Endothelial cell of umbilical vein (primary cell): ENCODE measurements at regions not wholly inside any gene's neighbourhood (a gene's known extent, or its start where the extent isn't known, plus 50 kb on each side); places are given as distances from the start of the nearest gene placed in this dataset.

ENCODE experiments used
- BruUV-seq: library from RNA; stranded (reverse); fragments of 400-500 nt; replicated peaks from 2 replicates; lab custom pipeline; 2021; lab: Mats Ljungman, UMichigan
- CTCF ChIA-PET: fragments of 300-600, 350-600 bp; sonication (Branson Sonifier 250); formaldehyde crosslinking; loops from one replicate; lab custom pipeline; 2021; ENCODE audit warnings: antibody characterized with exemption, inconsistent platforms; lab: Charles Lee
- POLR2A ChIA-PET: fragments of 300-600, 350-600 bp; sonication (Branson Sonifier 250); formaldehyde crosslinking; loops from one replicate; lab custom pipeline; 2021; ENCODE audit warnings: antibody characterized with exemption, inconsistent platforms; lab: Charles Lee
- DNase-seq: peaks from one replicate; pipeline ENCODE4 v3.0.0-alpha.2; 2011; ENCODE audit warnings: low read depth, low spot score
- FAIRE-seq: peaks from 2 replicates; lab custom pipeline; 2011; peaks lifted over from hg19 to GRCh38; lab: Jason Lieb, UNC
- H2AFZ ChIP-seq: 2 replicates; pipeline ENCODE4 v1.6.0; 2012; ENCODE audit warnings: low read depth, low read length, control low read depth, inconsistent platforms
- H3K27ac ChIP-seq: 2 replicates; pipeline ENCODE4 v1.5.1; 2011; ENCODE audit warnings: low read depth, mild to moderate bottlenecking, control low read depth, low read length, moderate library complexity; ENCODE audit not compliant: insufficient read depth
- H3K27me3 ChIP-seq, 2 experiments: 2 replicates each; pipeline versions ENCODE4 v1.6.0 to v1.6.1; 2011; ENCODE audit warnings: low read length in 2 of 2, mixed read lengths in 1 of 2; ENCODE audit not compliant: control insufficient read depth in 2 of 2, insufficient read depth in 2 of 2
- H3K36me3 ChIP-seq, 2 experiments: 2 replicates in 1 of 2; 3 replicates in 1 of 2; pipeline ENCODE4 v1.5.1; 2011; ENCODE audit warnings: low read length in 2 of 2, mild to moderate bottlenecking in 1 of 2, moderate library complexity in 1 of 2; ENCODE audit not compliant: control insufficient read depth in 2 of 2, insufficient read depth in 2 of 2; ENCODE audit errors: extremely low read depth in 1 of 2
- H3K4me1 ChIP-seq: 3 replicates; pipeline ENCODE4 v1.5.1; 2011; ENCODE audit warnings: mild to moderate bottlenecking, low read length; ENCODE audit not compliant: control insufficient read depth, insufficient read depth; ENCODE audit errors: extremely low read depth
- H3K4me2 ChIP-seq: 2 replicates; pipeline ENCODE4 v1.6.1; 2011; ENCODE audit warnings: low read length, control low read depth, mixed read lengths; ENCODE audit not compliant: insufficient read depth
- H3K4me3 ChIP-seq, 3 experiments: fragments of 200-600 bp in 1 of 3; sonication (generic), shearing (Covaris generic) in 1 of 3; replicated peaks in 1 of 3; 2 replicates each; pipeline ENCODE4 v1.5.1; 2011 to 2016; ENCODE audit warnings: control low read depth in 3 of 3, low read length in 3 of 3, mild to moderate bottlenecking in 2 of 3, inconsistent platforms in 1 of 3, low read depth in 1 of 3, moderate library complexity in 1 of 3; ENCODE audit not compliant: insufficient read depth in 1 of 3
- H3K79me2 ChIP-seq: 2 replicates; pipeline ENCODE4 v1.6.0; 2012; ENCODE audit warnings: low read length, inconsistent platforms; ENCODE audit not compliant: control insufficient read depth, insufficient read depth
- H3K9ac ChIP-seq: replicated peaks from 2 replicates; pipeline ENCODE3; 2011; ENCODE audit warnings: low read length, control low read depth; ENCODE audit not compliant: insufficient read depth; ENCODE audit errors: extremely low read depth
- H3K9me1 ChIP-seq: replicated peaks from 3 replicates; pipeline ENCODE4 v1.6.0; 2011; ENCODE audit warnings: mild to moderate bottlenecking, low read length; ENCODE audit not compliant: control insufficient read depth, insufficient read depth; ENCODE audit errors: extremely low read depth
- H3K9me3 ChIP-seq: replicated peaks from 2 replicates; pipeline ENCODE4 v1.5.1; 2012; ENCODE audit warnings: low read length, inconsistent platforms; ENCODE audit not compliant: control insufficient read depth, insufficient read depth
- H4K20me1 ChIP-seq: replicated peaks from 2 replicates; pipeline ENCODE3; 2011; ENCODE audit warnings: mild to moderate bottlenecking, low read length; ENCODE audit not compliant: control insufficient read depth, insufficient read depth; ENCODE audit errors: extremely low read depth
- EZH2 ChIP-seq: IDR thresholded peaks from 2 replicates; pipeline ENCODE4 v1.6.1; 2012; ENCODE audit warnings: borderline replicate concordance, low read depth, mild to moderate bottlenecking, moderate library complexity, low read length, inconsistent platforms; ENCODE audit not compliant: severe bottlenecking
- FOS ChIP-seq: IDR thresholded peaks from 2 replicates; pipeline ENCODE4 v1.6.1; 2011; ENCODE audit warnings: mild to moderate bottlenecking, low read length, moderate library complexity, borderline replicate concordance; ENCODE audit not compliant: insufficient read depth
- GATA2 ChIP-seq: IDR thresholded peaks from 2 replicates; pipeline ENCODE4 v1.7.0; 2011; ENCODE audit warnings: low read depth, mild to moderate bottlenecking, moderate library complexity, mixed read lengths, low read length; ENCODE audit not compliant: insufficient read length, insufficient read depth
- JUN ChIP-seq: IDR thresholded peaks from 2 replicates; pipeline ENCODE4 v1.6.1; 2011; ENCODE audit warnings: borderline replicate concordance, low read depth; ENCODE audit not compliant: insufficient read length, insufficient read depth
- MYC ChIP-seq: IDR thresholded peaks from one replicate; pipeline ENCODE4 v1.6.1; 2011; ENCODE audit warnings: mild to moderate bottlenecking, low read depth, low read length
- POLR2A ChIP-seq: IDR thresholded peaks from 2 replicates; pipeline ENCODE4 v1.6.1; 2012; ENCODE audit warnings: low read depth, mild to moderate bottlenecking, control low read depth, low read length
- POLR2AphosphoS5 ChIP-seq: IDR thresholded peaks from 2 replicates; pipeline ENCODE4 v1.6.1; 2012; ENCODE audit warnings: low read depth, mild to moderate bottlenecking, control low read depth, low read length, moderate library complexity; ENCODE audit not compliant: insufficient read depth
- dilution Hi-C: fragments of 300-500 bp; cut with MboI; formaldehyde crosslinking; loops from one replicate; pipeline ENCODE4 v1.15.0; 2019; ENCODE audit warnings: low sequenced_read_pairs; ENCODE audit not compliant: extremely low pct_ligation_motif_present
- intact Hi-C: fragments of 100-400 bp; cut with micrococcal nuclease; formaldehyde crosslinking; loops from one replicate; pipeline ENCODE4 v1.10.0; 2022
- TF ChIP-seq, protein P1 (sequence below), 2 donors: IDR thresholded peaks; 1 replicate in 1 of 2; 2 replicates in 1 of 2; pipeline ENCODE4 v1.5.1; 2011; ENCODE audit warnings: low read length in 2 of 2, mild to moderate bottlenecking in 2 of 2, moderate library complexity in 2 of 2, control low read depth in 1 of 2, inconsistent platforms in 1 of 2, low read depth in 1 of 2; ENCODE audit not compliant: insufficient read depth in 1 of 2; ENCODE audit errors: extremely low read depth in 1 of 2
- TF ChIP-seq, protein P2 (sequence below): IDR thresholded peaks from 2 replicates; pipeline ENCODE4 v1.6.1; 2011; ENCODE audit not compliant: insufficient read depth, insufficient read length

- H3K4me2 ChIP-seq, result no peak overlapping the region
- FAIRE-seq (no peak), DNase-seq (no peak)
- H2AFZ ChIP-seq, result no peak overlapping the region
- H3K4me1 ChIP-seq, result no peaks in the 10 kb centered on the region
- H4K20me1 ChIP-seq, result no peaks in the 10 kb centered on the region
- TF ChIP-seq, protein P1, sequence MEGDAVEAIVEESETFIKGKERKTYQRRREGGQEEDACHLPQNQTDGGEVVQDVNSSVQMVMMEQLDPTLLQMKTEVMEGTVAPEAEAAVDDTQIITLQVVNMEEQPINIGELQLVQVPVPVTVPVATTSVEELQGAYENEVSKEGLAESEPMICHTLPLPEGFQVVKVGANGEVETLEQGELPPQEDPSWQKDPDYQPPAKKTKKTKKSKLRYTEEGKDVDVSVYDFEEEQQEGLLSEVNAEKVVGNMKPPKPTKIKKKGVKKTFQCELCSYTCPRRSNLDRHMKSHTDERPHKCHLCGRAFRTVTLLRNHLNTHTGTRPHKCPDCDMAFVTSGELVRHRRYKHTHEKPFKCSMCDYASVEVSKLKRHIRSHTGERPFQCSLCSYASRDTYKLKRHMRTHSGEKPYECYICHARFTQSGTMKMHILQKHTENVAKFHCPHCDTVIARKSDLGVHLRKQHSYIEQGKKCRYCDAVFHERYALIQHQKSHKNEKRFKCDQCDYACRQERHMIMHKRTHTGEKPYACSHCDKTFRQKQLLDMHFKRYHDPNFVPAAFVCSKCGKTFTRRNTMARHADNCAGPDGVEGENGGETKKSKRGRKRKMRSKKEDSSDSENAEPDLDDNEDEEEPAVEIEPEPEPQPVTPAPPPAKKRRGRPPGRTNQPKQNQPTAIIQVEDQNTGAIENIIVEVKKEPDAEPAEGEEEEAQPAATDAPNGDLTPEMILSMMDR (IDR thresholded peaks at IDR 0.05; ENCODE audit: extremely low read depth in 1 of 2, insufficient read depth in 1 of 2, low read depth in 1 of 2, low read length in 2 of 2), result no peak
- no peak for TF ChIP-seq GATA2
- TF ChIP-seq MYC, result no peak
- no peak for TF ChIP-seq JUN
- no peak for TF ChIP-seq FOS
- TF ChIP-seq EZH2, result no peak
- TF ChIP-seq, protein P2, sequence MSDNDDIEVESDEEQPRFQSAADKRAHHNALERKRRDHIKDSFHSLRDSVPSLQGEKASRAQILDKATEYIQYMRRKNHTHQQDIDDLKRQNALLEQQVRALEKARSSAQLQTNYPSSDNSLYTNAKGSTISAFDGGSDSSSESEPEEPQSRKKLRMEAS, result no peak
- TF ChIP-seq POLR2A, result no peak
- TF ChIP-seq POLR2AphosphoS5, result no peak
- dilution Hi-C loops, result no loop called here
- BruUV-seq, result no TSS peak
- H3K9ac ChIP-seq, result no peak overlapping the region
- H3K79me2 ChIP-seq, result no peaks in the 10 kb centered on the region
- H3K27me3 ChIP-seq, result peaks cover 11 to 19% of the 10 kb centered on the region in 2 experiments
- no peak overlapping the region for H3K27ac ChIP-seq
- no peak overlapping the region for H3K4me3 ChIP-seq
- no peaks in the 10 kb centered on the region for H3K36me3 ChIP-seq
- ChIA-PET POLR2A (no interaction called here), CTCF (interaction anchor here (0.7 to 1.3 kb wide), 4 partner anchors 8 to 29 kb away, joined by 3 to 5 read pairs (median 4); no protein-coding TSS in a partner anchor)
- H3K9me1 ChIP-seq, result no peaks in the 10 kb centered on the region
- intact Hi-C loops, result no loop called here
- H3K9me3 ChIP-seq, result no peaks in the 10 kb centered on the region
Observed at GRCh38 chr15:66912001-66912400, 153.4 kb upstream of the SMAD3 start.
